ENCODE measurements at regions not wholly inside any gene's neighbourhood (a gene's known extent, or its start where the extent isn't known, plus 50 kb on each side); places are given as distances from the start of the nearest gene placed in this dataset.

DNA sequence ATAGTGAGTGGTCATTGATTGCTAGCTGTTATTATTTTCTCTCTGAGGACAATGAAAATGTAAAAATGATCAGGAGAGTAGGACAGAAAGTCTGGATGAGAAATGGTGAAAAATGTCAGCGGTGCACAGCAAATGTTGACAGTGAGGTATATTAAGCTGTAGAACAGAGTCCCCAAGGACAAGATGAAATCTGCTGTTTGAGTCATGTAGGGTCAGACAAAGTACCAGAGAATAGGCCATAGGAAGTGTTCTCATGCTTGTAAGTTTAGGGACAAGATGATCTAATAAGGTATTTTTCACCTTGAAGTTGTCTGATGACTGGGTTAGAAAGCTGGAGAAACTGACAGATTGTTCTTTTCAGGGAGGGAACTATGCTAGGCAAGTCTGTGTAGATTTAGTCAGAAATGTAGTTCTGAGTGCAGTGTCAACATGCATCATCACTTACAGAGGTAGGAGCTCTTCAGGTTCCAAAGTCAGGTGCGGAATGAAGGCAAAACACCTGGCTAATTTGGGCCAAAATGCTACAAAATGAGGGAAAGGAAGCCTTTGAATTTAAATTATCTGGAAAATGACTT lies 369.3 kb downstream of the DLEU7 start:
- TF ChIP-seq, protein P1, sequence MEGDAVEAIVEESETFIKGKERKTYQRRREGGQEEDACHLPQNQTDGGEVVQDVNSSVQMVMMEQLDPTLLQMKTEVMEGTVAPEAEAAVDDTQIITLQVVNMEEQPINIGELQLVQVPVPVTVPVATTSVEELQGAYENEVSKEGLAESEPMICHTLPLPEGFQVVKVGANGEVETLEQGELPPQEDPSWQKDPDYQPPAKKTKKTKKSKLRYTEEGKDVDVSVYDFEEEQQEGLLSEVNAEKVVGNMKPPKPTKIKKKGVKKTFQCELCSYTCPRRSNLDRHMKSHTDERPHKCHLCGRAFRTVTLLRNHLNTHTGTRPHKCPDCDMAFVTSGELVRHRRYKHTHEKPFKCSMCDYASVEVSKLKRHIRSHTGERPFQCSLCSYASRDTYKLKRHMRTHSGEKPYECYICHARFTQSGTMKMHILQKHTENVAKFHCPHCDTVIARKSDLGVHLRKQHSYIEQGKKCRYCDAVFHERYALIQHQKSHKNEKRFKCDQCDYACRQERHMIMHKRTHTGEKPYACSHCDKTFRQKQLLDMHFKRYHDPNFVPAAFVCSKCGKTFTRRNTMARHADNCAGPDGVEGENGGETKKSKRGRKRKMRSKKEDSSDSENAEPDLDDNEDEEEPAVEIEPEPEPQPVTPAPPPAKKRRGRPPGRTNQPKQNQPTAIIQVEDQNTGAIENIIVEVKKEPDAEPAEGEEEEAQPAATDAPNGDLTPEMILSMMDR (IDR thresholded peaks at IDR 0.05): no peak
- TF ChIP-seq POLR2A (IDR thresholded peaks at IDR 0.05): no peak
